Naive thymus-derived CD8-positive, alpha-beta T cell (primary cell): ENCODE measurements at regions not wholly inside any gene's neighbourhood (a gene's known extent, or its start where the extent isn't known, plus 50 kb on each side); places are given as distances from the start of the nearest gene placed in this dataset.
"Not testable (repeated sequence)": the region's sequence is repeated elsewhere in the genome, so short reads cannot be mapped to it uniquely, and the experiment has no call there.

Experiments
- ATAC-seq, 2 donors: fragments of 150-1000 bp; cut with Tn5 transposase in 1 of 2; sonication (Bioruptor Pico), chemical (Tn5 transposase) in 1 of 2; 1 replicate in 1 of 2; 2 replicates in 1 of 2; pipeline ENCODE4 v1.10.0; 2021; ENCODE audit warnings: mild to moderate bottlenecking in 2 of 2, moderate library complexity in 2 of 2
- POLR2A ChIA-PET: fragments of 350-600 bp; sonication (Branson Sonifier 250); formaldehyde crosslinking; loops from one replicate; lab custom pipeline; 2021; ENCODE audit warnings: antibody characterized with exemption; lab: Charles Lee
- DNase-seq, 10 donors: peaks; one replicate each; pipeline versions ENCODE4 v3.0.0 to v3.0.0-alpha.2; 2020 to 2022
- H3K27ac Mint-ChIP-seq, 10 donors: one replicate each; pipeline ENCODE4 v1.8.0; 2020 to 2022; ENCODE audit warnings: mild to moderate bottlenecking in 10 of 10, mixed read lengths in 10 of 10, moderate library complexity in 4 of 10, inconsistent platforms in 1 of 10
- H3K27me3 Mint-ChIP-seq, 5 donors: one replicate each; pipeline ENCODE4 v1.8.0; 2021 to 2022; ENCODE audit warnings: mixed read lengths in 5 of 5
- H3K36me3 Mint-ChIP-seq, 3 donors: one replicate each; pipeline ENCODE4 v1.8.0; 2020 to 2022; ENCODE audit warnings: mixed read lengths in 3 of 3, mild to moderate bottlenecking in 2 of 3, inconsistent platforms in 1 of 3
- H3K4me1 Mint-ChIP-seq, 4 donors: one replicate each; pipeline ENCODE4 v1.8.0; 2021 to 2022; ENCODE audit warnings: mixed read lengths in 4 of 4
- H3K4me3 Mint-ChIP-seq, 10 donors: one replicate each; pipeline ENCODE4 v1.8.0; 2020 to 2022; ENCODE audit warnings: mild to moderate bottlenecking in 10 of 10, mixed read lengths in 10 of 10, moderate library complexity in 6 of 10, inconsistent platforms in 1 of 10
- H3K9me3 Mint-ChIP-seq, 9 donors: one replicate each; pipeline ENCODE4 v1.8.0; 2020 to 2022; ENCODE audit warnings: mixed read lengths in 9 of 9, mild to moderate bottlenecking in 3 of 9, inconsistent platforms in 1 of 9, moderate library complexity in 1 of 9

DNA sequence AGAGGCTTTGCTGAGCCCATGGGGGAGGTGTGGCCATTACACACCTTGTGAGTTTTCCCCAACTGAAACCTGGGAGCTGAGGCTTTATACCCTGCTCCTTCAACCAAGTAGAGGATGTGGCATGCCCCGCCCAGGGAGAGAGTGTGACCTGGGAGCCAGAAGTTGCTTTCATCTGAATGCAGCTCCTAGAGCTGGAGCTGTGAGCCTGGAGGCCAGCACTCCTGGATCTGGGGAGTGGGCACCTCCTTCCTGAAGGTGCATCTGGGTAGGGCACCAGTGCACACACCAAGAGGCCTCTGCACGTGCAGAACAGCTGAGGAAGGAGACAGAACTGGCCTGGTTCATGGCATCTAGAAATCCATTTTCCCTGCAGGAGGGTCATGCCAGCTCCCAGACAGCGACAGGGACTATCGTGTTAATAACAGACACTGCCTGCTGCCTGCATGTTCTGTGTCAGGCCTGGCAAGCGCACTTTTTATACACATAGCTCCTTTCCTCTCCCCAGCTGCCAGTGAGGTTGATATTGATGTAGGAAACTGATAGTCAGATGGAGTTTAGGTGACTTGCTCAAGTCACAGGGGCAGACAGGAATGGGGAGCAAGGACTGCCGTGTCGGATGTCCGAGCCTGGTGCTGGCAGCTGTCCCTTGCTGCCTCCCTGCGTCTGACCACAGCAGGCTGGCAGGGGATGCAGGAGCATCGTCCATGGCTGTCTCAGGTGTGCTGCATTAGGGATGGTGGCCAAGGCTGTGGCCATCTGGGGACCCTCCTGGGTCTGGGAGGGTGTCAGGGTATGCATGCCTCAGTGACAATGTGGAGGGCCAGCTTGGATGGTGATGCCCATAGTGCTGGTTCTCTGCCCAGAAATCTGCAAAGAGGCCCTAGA is 189.9 kb upstream of the CXCL12 start:
- Mint-ChIP-seq H3K27ac (no peak overlapping the region), H3K36me3 (no peaks in the 10 kb centered on the region), H3K4me1 (no peaks in the 10 kb centered on the region), H3K27me3 (peaks cover 0 to 1% (median 0%) of the 10 kb centered on the region in 5 donors), H3K9me3 (peaks cover 0 to 5% (median 0%) of the 10 kb centered on the region in 9 donors), H3K4me3 (no peak overlapping the region)
- ATAC-seq (no peak), DNase-seq (no peak)
- POLR2A ChIA-PET = no interaction called here

DNA sequence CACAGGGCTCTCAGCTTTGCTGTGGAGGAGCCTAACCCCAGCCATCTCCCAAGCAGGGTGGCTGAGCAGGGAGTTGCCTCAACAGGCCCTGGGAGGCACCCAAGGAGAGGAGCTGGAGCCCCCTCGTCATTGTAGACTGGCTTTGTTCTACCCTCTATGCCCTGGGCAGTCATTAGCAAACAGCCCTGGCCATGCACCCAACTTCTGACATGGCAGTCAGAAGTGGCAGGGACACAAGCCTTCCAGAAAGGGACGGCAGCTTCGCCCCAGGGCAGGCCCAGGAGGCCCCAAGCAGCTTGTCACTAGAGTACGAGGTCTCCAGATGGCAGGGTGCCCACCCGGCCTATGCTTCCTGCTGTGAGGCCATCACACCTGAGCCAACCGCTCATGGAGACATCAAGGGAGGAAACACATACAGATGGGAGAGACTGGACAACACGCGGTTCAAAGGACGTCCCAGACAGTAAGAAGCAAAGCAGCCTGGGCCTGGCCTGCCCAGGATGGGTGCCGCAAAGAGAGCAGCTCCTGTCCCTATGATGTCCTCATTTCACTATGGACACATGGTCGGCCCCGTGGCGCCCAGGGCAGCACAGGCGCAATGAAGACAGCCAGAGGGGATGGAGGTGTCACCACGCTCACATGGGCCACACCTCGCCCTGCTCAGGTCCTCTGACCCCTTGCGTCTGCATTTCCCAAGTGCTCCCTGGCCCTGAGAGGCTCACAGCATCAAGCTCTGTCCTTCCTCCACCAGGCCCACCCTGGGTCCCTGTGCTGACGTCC is 190.9 kb upstream of the CXCL12 start:
- Mint-ChIP-seq H3K4me1 (no peaks in the 10 kb centered on the region), H3K4me3 (no peak overlapping the region), H3K36me3 (no peaks in the 10 kb centered on the region), H3K27ac (peak overlapping the region in 1 of 10 donors; percentile 88), H3K9me3 (peaks cover 0 to 5% (median 0%) of the 10 kb centered on the region in 9 donors), H3K27me3 (no peaks in the 10 kb centered on the region)
- POLR2A ChIA-PET = no interaction called here
- DNase-seq (no peak), ATAC-seq (no peak)

- Mint-ChIP-seq H3K4me1 (no peaks in the 10 kb centered on the region), H3K9me3 (peaks cover 0 to 5% (median 0%) of the 10 kb centered on the region in 9 donors), H3K4me3 (peak overlapping the region in 1 of 10 donors; percentile 18), H3K27me3 (no peaks in the 10 kb centered on the region), H3K36me3 (no peaks in the 10 kb centered on the region), H3K27ac (peak overlapping the region in 2 of 10 donors; percentile 74 to 88)
- DNase-seq (no peak), ATAC-seq (no peak)
- POLR2A ChIA-PET = no interaction called here
Measured at GRCh38 chr10:44576702-44577191, 191.8 kb upstream of the CXCL12 start.

DNA sequence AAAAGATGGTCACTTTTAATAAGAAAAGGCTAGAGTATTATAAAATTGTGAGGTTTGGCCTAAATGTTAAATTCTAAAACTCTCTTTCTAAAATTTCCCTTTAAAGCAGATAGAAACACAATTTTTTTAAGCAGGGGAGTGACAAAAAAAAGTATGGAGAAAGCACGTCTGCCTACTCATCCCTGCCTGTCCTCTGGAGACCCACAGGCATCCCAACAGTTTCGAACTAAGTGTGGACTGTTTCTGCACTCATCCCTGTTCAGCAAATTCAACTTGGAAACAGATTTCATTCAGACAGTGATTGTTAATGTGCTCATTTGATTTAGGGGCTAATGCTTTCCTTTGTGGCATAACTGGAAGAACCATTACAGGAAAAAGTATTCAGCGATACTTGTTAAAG is 192.6 kb upstream of the CXCL12 start:
- Mint-ChIP-seq H3K27ac (peak overlapping the region in 2 of 10 donors; percentile 74 to 88), H3K4me3 (no peak overlapping the region)

DNA sequence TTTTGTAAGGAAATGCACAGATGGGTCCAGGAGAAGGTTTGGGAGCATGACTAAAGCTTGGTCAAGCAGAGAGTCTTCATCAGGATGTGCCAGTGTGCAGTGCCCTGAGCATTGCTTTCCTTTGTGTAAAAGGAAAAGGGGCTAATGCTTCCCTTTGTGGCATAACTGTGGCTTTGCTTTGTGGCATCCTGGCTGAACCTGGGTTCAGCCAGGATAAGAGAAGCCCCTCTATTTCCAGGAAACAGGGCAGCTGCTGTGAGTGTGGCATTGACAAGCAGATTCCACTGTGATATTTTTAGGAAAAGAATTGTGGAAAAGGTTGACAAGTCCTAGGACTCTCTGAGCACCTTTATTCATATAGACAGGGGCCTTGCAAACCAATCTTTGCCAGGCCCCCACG is 193.4 kb upstream of the CXCL12 start:
- peaks cover 0 to 5% (median 0%) of the 10 kb centered on the region in 9 donors for H3K9me3 Mint-ChIP-seq
- no peaks in the 10 kb centered on the region for H3K4me1 Mint-ChIP-seq
- H3K27me3 Mint-ChIP-seq = peaks cover 0 to 1% (median 0%) of the 10 kb centered on the region in 5 donors
- no peak overlapping the region for H3K27ac Mint-ChIP-seq
- H3K36me3 Mint-ChIP-seq = no peaks in the 10 kb centered on the region
- ATAC-seq = no peak
- no peak for DNase-seq
- POLR2A ChIA-PET = no interaction called here
- H3K4me3 Mint-ChIP-seq = no peak overlapping the region

More for the DNA sequence above, 192.6 kb upstream of the CXCL12 start:
- Mint-ChIP-seq H3K27me3 (peaks cover 0 to 1% (median 0%) of the 10 kb centered on the region in 5 donors), H3K9me3 (peaks cover 0 to 5% (median 0%) of the 10 kb centered on the region in 9 donors), H3K36me3 (no peaks in the 10 kb centered on the region), H3K4me1 (no peaks in the 10 kb centered on the region)
- DNase-seq = no peak
- POLR2A ChIA-PET = no interaction called here
- no peak for ATAC-seq

- ATAC-seq, DNase-seq, POLR2A ChIA-PET, H3K27me3 Mint-ChIP-seq, H3K9me3 Mint-ChIP-seq, H3K4me3 Mint-ChIP-seq, H3K4me1 Mint-ChIP-seq, H3K27ac Mint-ChIP-seq, H3K36me3 Mint-ChIP-seq: not testable (repeated sequence)
Measured at GRCh38 chr10:44578963-44579362, 194.1 kb upstream of the CXCL12 start.

- H3K4me3 Mint-ChIP-seq = no peak overlapping the region
- peaks cover 0 to 4% (median 0%) of the 10 kb centered on the region in 9 donors for H3K9me3 Mint-ChIP-seq
- peaks cover 0 to 1% (median 0%) of the 10 kb centered on the region in 5 donors for H3K27me3 Mint-ChIP-seq
- no peak overlapping the region for H3K27ac Mint-ChIP-seq
- ATAC-seq (no peak), DNase-seq (no peak)
- POLR2A ChIA-PET = no interaction called here
- H3K36me3 Mint-ChIP-seq = no peaks in the 10 kb centered on the region
- no peaks in the 10 kb centered on the region for H3K4me1 Mint-ChIP-seq
Measured at GRCh38 chr10:44581996-44582395, 197.1 kb upstream of the CXCL12 start.

DNA sequence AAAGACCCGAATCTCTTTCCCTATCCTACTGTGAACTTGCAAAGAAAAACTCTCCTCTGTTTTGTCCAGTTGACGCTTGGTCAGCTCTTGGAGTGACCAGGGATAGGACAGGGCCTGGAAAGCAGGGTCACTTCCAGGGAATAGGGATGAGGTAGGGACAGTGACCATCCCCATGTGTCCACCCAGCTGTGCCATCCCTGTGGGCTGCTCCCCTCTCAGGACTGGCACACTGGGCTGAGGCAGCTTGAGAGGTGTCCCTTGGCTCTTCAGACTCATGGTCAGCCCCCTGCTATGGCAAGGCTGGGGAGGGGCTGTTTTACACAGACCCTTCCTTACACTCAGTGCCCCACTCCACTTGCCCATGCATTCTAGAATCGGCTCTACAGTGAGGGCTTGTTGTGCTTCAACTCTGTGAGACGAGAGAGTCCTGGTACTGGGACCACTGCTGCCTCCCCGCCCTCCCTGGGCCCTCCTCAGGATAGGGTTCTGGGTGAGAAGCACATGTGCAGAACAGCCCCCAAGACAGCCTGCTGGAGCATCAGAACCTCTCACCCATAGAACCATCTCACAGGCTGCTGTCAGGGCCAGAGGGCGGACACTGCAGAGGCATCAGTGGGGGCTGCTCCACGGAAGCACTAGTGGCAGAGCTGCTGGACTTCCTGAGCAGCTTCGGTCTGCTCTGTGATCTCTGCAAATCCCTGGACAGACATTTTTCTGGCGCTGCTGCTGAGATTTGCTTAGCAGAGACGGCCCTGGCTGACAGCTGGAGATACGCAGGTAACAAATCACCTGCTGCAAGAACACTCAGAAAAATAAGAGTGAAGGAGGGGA is 202.8 kb upstream of the CXCL12 start:
- Mint-ChIP-seq H3K36me3 (no peaks in the 10 kb centered on the region), H3K9me3 (peaks cover 0 to 2% (median 0%) of the 10 kb centered on the region in 9 donors), H3K4me1 (no peaks in the 10 kb centered on the region), H3K4me3 (no peak overlapping the region), H3K27ac (no peak overlapping the region), H3K27me3 (peaks cover 3 to 22% (median 10%) of the 10 kb centered on the region in 5 donors)
- DNase-seq (no peak), ATAC-seq (no peak)
- POLR2A ChIA-PET = no interaction called here

DNA sequence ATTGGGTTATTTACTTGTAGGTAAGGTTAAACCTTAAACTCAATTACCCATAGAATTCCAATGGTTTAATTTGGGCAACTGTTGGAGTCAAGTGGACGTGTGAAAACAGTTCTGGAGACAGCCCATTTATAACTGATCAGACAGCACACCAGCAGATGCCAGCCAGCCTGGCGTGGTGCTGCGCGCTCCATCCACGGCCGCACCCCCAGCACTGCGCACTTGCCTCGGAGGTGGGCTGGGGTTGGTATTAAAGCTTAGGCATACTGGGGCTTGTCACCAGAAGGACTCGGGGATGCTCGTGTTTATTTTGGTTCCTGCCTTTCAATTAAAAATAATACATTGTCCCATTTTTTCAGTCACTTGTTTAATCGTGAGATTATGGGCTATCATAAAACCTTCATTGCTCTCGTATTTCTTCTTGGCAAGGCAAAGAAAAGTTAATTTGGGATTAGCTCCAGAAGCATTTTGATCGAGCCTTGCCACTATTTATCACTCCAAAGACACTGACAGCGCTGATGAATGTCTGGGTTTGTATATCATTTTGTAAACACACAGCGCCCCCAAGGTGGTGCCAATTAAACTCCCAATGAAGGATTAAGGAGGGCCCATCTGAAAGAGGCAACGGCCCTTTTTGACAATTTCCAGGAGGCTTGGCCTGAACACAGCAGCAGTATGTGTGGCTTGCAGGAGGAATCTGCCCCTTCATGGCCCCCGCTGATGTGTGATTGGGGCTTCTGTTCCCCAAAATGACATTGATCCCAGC is 204.5 kb upstream of the CXCL12 start:
- peak overlapping the region in 1 of 10 donors; percentile 15 for H3K27ac Mint-ChIP-seq
- POLR2A ChIA-PET = no interaction called here
- no peaks in the 10 kb centered on the region for H3K36me3 Mint-ChIP-seq
- H3K4me3 Mint-ChIP-seq = no peak overlapping the region
- H3K9me3 Mint-ChIP-seq = peaks cover 0 to 2% (median 0%) of the 10 kb centered on the region in 9 donors
- ATAC-seq (no peak), DNase-seq (no peak)
- no peaks in the 10 kb centered on the region for H3K4me1 Mint-ChIP-seq
- H3K27me3 Mint-ChIP-seq = peaks cover 3 to 30% (median 15%) of the 10 kb centered on the region in 5 donors

GRCh38 chr10:44589944-44590449 is 205.1 kb upstream of the CXCL12 start:
- DNase-seq = no peak
- POLR2A ChIA-PET = no interaction called here
- peaks cover 3 to 32% (median 15%) of the 10 kb centered on the region in 5 donors for H3K27me3 Mint-ChIP-seq
- H3K4me1 Mint-ChIP-seq = no peaks in the 10 kb centered on the region
- peaks cover 0 to 2% (median 0%) of the 10 kb centered on the region in 9 donors for H3K9me3 Mint-ChIP-seq
- no peak overlapping the region for H3K4me3 Mint-ChIP-seq
- no peaks in the 10 kb centered on the region for H3K36me3 Mint-ChIP-seq
- no peak for ATAC-seq
- H3K27ac Mint-ChIP-seq = peak overlapping the region in 1 of 10 donors; percentile 15

DNA sequence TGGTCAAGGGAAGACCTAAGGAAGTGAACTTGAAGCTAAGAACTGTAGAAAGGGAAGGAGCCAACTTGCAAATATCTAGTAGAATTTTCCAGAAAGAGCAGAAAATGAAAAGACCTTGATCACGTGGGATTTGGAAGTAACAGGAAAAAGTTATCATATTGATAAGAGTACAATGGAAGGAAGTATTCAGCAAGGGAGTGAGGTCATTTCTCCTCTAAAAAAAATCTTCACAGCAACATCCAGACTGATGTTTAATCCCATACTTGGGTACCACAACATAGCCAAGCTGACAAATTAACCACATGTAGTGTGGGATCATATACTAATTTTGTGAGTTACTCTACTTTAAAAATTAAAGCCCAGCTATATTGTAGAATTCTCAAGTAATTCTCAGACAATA is 207.0 kb upstream of the CXCL12 start:
- Mint-ChIP-seq H3K4me3 (no peak overlapping the region), H3K9me3 (peaks cover 0 to 19% (median 0%) of the 10 kb centered on the region in 9 donors), H3K27ac (no peak overlapping the region), H3K27me3 (peaks cover 3 to 41% (median 15%) of the 10 kb centered on the region in 5 donors), H3K4me1 (no peaks in the 10 kb centered on the region), H3K36me3 (no peaks in the 10 kb centered on the region)
- ATAC-seq (no peak), DNase-seq (no peak)
- POLR2A ChIA-PET = no interaction called here
